ENCODE measurements at regions not wholly inside any gene's neighbourhood (a gene's known extent, or its start where the extent isn't known, plus 50 kb on each side); places are given as distances from the start of the nearest gene placed in this dataset.

DNA sequence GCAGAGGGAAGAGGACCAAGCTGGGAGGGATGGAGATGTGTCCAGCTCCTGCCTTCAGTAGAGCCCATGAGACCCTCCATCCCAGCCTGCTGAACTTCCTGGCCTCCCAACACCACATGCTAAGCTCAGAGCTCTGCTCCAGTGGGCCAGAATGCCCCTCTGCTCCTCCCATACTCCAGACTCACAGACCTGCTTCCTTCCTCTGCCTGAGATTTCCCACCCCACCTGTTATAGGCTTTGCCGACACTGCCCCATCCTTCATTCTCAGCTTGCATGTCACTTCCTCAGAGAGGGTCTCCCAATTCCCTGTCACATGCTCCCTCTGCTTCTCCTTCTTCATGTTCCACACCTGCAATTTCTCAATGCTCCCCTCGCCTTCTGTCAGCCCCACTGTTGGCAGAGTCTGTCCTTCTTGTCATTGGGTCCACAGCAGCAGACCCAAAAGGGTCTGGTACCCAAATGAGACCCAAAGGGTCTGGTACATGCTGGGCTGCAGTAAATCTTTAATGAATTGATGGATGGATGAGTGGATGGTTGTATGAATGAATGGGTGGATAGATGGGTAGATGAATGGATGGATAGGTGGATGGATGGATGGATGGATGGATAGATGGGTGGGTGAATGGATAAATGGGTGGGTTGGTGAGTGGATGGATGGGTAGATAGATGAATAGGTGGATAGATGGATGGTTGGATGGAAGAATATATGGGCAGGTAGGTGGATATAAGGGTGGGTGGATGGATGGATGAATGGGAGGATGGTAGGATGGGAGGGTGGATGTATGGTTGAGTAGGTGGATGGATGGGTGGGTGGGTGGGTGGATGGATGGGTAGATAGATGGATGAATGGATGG lies 105.3 kb upstream of the FGF3 start:
- peaks cover 32% of the 10 kb centered on the region for H3K27me3 ChIP-seq (ENCODE audit: low read depth, low read length)
- no peak overlapping the region for H3K4me2 ChIP-seq (ENCODE audit: low read length)
- H3K9ac ChIP-seq (ENCODE audit: low read length) = no peak overlapping the region
- no peak overlapping the region for H3K4me3 ChIP-seq (ENCODE audit: low read length)
- TF ChIP-seq, protein P1, sequence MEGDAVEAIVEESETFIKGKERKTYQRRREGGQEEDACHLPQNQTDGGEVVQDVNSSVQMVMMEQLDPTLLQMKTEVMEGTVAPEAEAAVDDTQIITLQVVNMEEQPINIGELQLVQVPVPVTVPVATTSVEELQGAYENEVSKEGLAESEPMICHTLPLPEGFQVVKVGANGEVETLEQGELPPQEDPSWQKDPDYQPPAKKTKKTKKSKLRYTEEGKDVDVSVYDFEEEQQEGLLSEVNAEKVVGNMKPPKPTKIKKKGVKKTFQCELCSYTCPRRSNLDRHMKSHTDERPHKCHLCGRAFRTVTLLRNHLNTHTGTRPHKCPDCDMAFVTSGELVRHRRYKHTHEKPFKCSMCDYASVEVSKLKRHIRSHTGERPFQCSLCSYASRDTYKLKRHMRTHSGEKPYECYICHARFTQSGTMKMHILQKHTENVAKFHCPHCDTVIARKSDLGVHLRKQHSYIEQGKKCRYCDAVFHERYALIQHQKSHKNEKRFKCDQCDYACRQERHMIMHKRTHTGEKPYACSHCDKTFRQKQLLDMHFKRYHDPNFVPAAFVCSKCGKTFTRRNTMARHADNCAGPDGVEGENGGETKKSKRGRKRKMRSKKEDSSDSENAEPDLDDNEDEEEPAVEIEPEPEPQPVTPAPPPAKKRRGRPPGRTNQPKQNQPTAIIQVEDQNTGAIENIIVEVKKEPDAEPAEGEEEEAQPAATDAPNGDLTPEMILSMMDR (IDR thresholded peaks at IDR 0.05; ENCODE audit: low read depth, low read length) = no peak
- no peak for TF ChIP-seq EZH2phosphoT487 (IDR thresholded peaks at IDR 0.05; ENCODE audit: low read depth)
- H3K79me2 ChIP-seq (ENCODE audit: low read length) = no peaks in the 10 kb centered on the region
- H2AFZ ChIP-seq (ENCODE audit: low read depth, low read length) = no peak overlapping the region
- H3K4me1 ChIP-seq (ENCODE audit: low read length) = no peaks in the 10 kb centered on the region
- H3K36me3 ChIP-seq (replicated peaks; ENCODE audit: low read depth, low read length) = no peaks in the 10 kb centered on the region
- no peaks in the 10 kb centered on the region for H4K20me1 ChIP-seq (ENCODE audit: insufficient read depth, low read length)
- H3K9me3 ChIP-seq (ENCODE audit: insufficient read depth, low read length) = no peaks in the 10 kb centered on the region
- H3K27ac ChIP-seq (ENCODE audit: low read length) = no peak overlapping the region

- Histone ChIP-seq H3K4me1 (ENCODE audit: low read length) (no peaks in the 10 kb centered on the region), H3K27me3 (ENCODE audit: low read depth, low read length) (peaks cover 33% of the 10 kb centered on the region), H3K79me2 (ENCODE audit: low read length) (no peaks in the 10 kb centered on the region), H3K27ac (ENCODE audit: low read length) (no peak overlapping the region), H3K4me2 (ENCODE audit: low read length) (no peak overlapping the region), H3K36me3 (replicated peaks; ENCODE audit: low read depth, low read length) (no peaks in the 10 kb centered on the region), H3K9ac (ENCODE audit: low read length) (no peak overlapping the region), H3K4me3 (ENCODE audit: low read length) (no peak overlapping the region), H4K20me1 (ENCODE audit: insufficient read depth, low read length) (no peaks in the 10 kb centered on the region), H2AFZ (ENCODE audit: low read depth, low read length) (no peak overlapping the region), H3K9me3 (ENCODE audit: insufficient read depth, low read length) (no peaks in the 10 kb centered on the region)
- TF ChIP-seq, protein P1 (IDR thresholded peaks at IDR 0.05; ENCODE audit: low read depth, low read length) = no peak
- no peak for TF ChIP-seq EZH2phosphoT487 (IDR thresholded peaks at IDR 0.05; ENCODE audit: low read depth)
Observed at GRCh38 chr11:69925366-69926196, 106.4 kb upstream of the FGF3 start.

DNA sequence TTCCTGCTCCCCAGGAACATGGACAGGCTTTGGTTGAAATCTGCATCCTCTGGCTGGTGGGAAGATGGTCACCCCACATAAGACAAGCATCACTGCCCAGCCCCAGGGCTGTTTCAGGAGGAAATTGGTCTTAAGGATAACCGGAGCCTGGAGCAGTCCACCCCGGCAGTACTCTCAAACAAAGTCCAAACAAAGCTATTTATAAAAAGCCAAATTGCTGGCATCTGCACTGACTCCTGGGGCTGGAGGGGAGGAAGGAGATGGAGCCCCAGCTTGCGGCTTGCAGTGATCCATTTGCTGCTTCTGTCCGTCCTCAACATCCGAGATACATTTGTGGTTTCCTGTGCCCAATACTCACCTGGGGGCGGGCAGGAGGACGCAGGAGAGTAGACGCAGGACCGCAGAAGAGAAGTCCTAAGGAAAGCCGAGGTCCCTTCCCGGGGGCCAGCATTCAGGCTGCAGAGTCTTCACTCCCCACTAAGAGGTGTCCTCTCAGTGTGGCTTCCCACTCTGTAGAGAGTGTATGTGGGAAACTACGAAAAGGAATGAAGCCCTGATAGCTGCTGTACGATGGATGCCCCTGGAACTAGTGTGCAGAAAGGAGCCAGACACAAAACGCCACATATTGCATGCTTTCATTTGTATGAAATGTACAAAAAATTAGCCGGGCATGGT lies 107.3 kb upstream of the FGF3 start:
- no peaks in the 10 kb centered on the region for H3K4me1 ChIP-seq (ENCODE audit: low read length)
- no peaks in the 10 kb centered on the region for H4K20me1 ChIP-seq (ENCODE audit: insufficient read depth, low read length)
- peaks cover 39% of the 10 kb centered on the region for H3K27me3 ChIP-seq (ENCODE audit: low read depth, low read length)
- H3K79me2 ChIP-seq (ENCODE audit: low read length) = no peaks in the 10 kb centered on the region
- no peak overlapping the region for H3K27ac ChIP-seq (ENCODE audit: low read length)
- TF ChIP-seq EZH2phosphoT487 (IDR thresholded peaks at IDR 0.05; ENCODE audit: low read depth) = no peak
- TF ChIP-seq, protein P1 (IDR thresholded peaks at IDR 0.05; ENCODE audit: low read depth, low read length) = no peak
- no peak overlapping the region for H3K9ac ChIP-seq (ENCODE audit: low read length)
- H3K36me3 ChIP-seq (replicated peaks; ENCODE audit: low read depth, low read length) = no peaks in the 10 kb centered on the region
- H2AFZ ChIP-seq (ENCODE audit: low read depth, low read length) = no peak overlapping the region
- H3K4me2 ChIP-seq (ENCODE audit: low read length) = no peak overlapping the region
- H3K4me3 ChIP-seq (ENCODE audit: low read length) = no peak overlapping the region
- H3K9me3 ChIP-seq (ENCODE audit: insufficient read depth, low read length) = no peaks in the 10 kb centered on the region

GRCh38 chr11:69928121-69928520 lies 108.9 kb upstream of the FGF3 start:
- H3K27me3 ChIP-seq (ENCODE audit: low read depth, low read length) = peaks cover 55% of the 10 kb centered on the region
- no peak overlapping the region for H3K4me2 ChIP-seq (ENCODE audit: low read length)
- no peak overlapping the region for H3K4me3 ChIP-seq (ENCODE audit: low read length)
- H3K79me2 ChIP-seq (ENCODE audit: low read length) = no peaks in the 10 kb centered on the region
- H3K36me3 ChIP-seq (replicated peaks; ENCODE audit: low read depth, low read length) = no peaks in the 10 kb centered on the region
- no peak overlapping the region for H3K9ac ChIP-seq (ENCODE audit: low read length)
- no peak overlapping the region for H3K27ac ChIP-seq (ENCODE audit: low read length)
- TF ChIP-seq, protein P1 (IDR thresholded peaks at IDR 0.05; ENCODE audit: low read depth, low read length) = no peak
- no peak for TF ChIP-seq EZH2phosphoT487 (IDR thresholded peaks at IDR 0.05; ENCODE audit: low read depth)
- no peak overlapping the region for H2AFZ ChIP-seq (ENCODE audit: low read depth, low read length)
- H4K20me1 ChIP-seq (ENCODE audit: insufficient read depth, low read length) = no peaks in the 10 kb centered on the region
- no peaks in the 10 kb centered on the region for H3K9me3 ChIP-seq (ENCODE audit: insufficient read depth, low read length)
- no peaks in the 10 kb centered on the region for H3K4me1 ChIP-seq (ENCODE audit: low read length)
